Stomach (tissue), 4 donors: ENCODE measurements at regions not wholly inside any gene's neighbourhood (a gene's known extent, or its start where the extent isn't known, plus 50 kb on each side); places are given as distances from the start of the nearest gene placed in this dataset.

Source experiments
- EP300 ChIP-seq: sonication (generic); formaldehyde crosslinking; IDR thresholded peaks from one replicate; pipeline ENCODE4 v1.6.1; 2017; ENCODE audit warnings: antibody characterized with exemption
- POLR2A ChIP-seq, 4 donors: fragments of 450-650 bp; IDR thresholded peaks; one replicate each; pipeline ENCODE4 v1.6.1; 2016; ENCODE audit warnings: antibody characterized with exemption in 4 of 4, control low read depth in 2 of 4, mild to moderate bottlenecking in 1 of 4, moderate library complexity in 1 of 4

- no peak for TF ChIP-seq POLR2A (IDR thresholded peaks at IDR 0.05)
- TF ChIP-seq EP300: no peak
These were observed 87.4 kb downstream of the CHST2 start for GRCh38 chr3:143206955-143207337.
